Smooth muscle cell (in vitro differentiated cells): ENCODE measurements at regions not wholly inside any gene's neighbourhood (a gene's known extent, or its start where the extent isn't known, plus 50 kb on each side); places are given as distances from the start of the nearest gene placed in this dataset.

Source experiments
- DNase-seq: peaks from one replicate; lab custom pipeline; 2025; ENCODE audit not compliant: unreplicated experiment; lab: John Stamatoyannopoulos, UW
- H2AFZ ChIP-seq: fragments of 200-600 bp; sonication (generic); 2 replicates; pipeline ENCODE4 v1.6.0; 2016; ENCODE audit warnings: antibody characterized with exemption, low read depth, mild to moderate bottlenecking
- H3F3A ChIP-seq: fragments of 200-600 bp; sonication (generic); 2 replicates; pipeline ENCODE4 v1.6.0; 2017; ENCODE audit warnings: antibody characterized with exemption, low read depth
- H3K27ac ChIP-seq: fragments of 200-600 bp; sonication (generic); 2 replicates; pipeline ENCODE4 v1.5.1; 2016; ENCODE audit warnings: low read depth, mild to moderate bottlenecking
- H3K27me3 ChIP-seq: fragments of 200-600 bp; sonication (generic); 2 replicates; pipeline ENCODE4 v1.6.1; 2016; ENCODE audit warnings: low read depth, mild to moderate bottlenecking
- H3K36me3 ChIP-seq: fragments of 200-600 bp; sonication (generic); 2 replicates; pipeline ENCODE4 v1.5.1; 2016; ENCODE audit warnings: low read depth
- H3K4me1 ChIP-seq: fragments of 200-600 bp; sonication (generic); 2 replicates; pipeline ENCODE4 v1.5.1; 2016; ENCODE audit warnings: low read depth
- H3K4me2 ChIP-seq: fragments of 200-600 bp; sonication (generic); 2 replicates; pipeline ENCODE4 v1.6.0; 2016; ENCODE audit warnings: mild to moderate bottlenecking
- H3K4me3 ChIP-seq: fragments of 200-600 bp; sonication (generic); 2 replicates; pipeline ENCODE4 v1.5.1; 2016; ENCODE audit warnings: mild to moderate bottlenecking
- H3K79me2 ChIP-seq: fragments of 200-600 bp; sonication (generic); 2 replicates; pipeline ENCODE4 v1.6.0; 2016; ENCODE audit warnings: low read depth, mild to moderate bottlenecking
- H3K9ac ChIP-seq: fragments of 200-600 bp; sonication (generic); 2 replicates; pipeline ENCODE4 v1.6.0; 2016; ENCODE audit warnings: low read depth
- H3K9me3 ChIP-seq: fragments of 200-600 bp; sonication (generic); replicated peaks from 2 replicates; pipeline ENCODE4 v1.5.1; 2016; ENCODE audit warnings: low read depth
- H4K20me1 ChIP-seq: fragments of 200-600 bp; sonication (generic); 2 replicates; pipeline ENCODE4 v1.6.0; 2016; ENCODE audit warnings: low read depth
- CTCF ChIP-seq: fragments of 200-600 bp; sonication (generic); IDR thresholded peaks from 2 replicates; pipeline ENCODE4 v1.5.1; 2017; ENCODE audit warnings: borderline replicate concordance, mild to moderate bottlenecking, antibody characterized with exemption; ENCODE audit not compliant: insufficient read depth, poor library complexity, severe bottlenecking
- WGBS: methylation state at CpG from one replicate; pipeline ENCODE4 v1.1.7; 2016; ENCODE audit warnings: low lambda C conversion rate; 5-methylcytosine and 5-hydroxymethylcytosine counted together

GRCh38 chr1:50347933-50348332, 75.3 kb downstream of the DMRTA2 start:
- DNase-seq: no peak
- Histone ChIP-seq H3K36me3 (no peaks in the 10 kb centered on the region), H4K20me1 (no peaks in the 10 kb centered on the region), H3K4me2 (no peak overlapping the region), H3F3A (no peaks in the 10 kb centered on the region), H3K4me1 (no peaks in the 10 kb centered on the region), H3K27ac (no peak overlapping the region), H2AFZ (no peak overlapping the region), H3K9me3 (no peaks in the 10 kb centered on the region), H3K27me3 (peaks cover 6% of the 10 kb centered on the region), H3K9ac (no peak overlapping the region), H3K79me2 (no peaks in the 10 kb centered on the region), H3K4me3 (no peak overlapping the region)
- 75% methylated on average over 6 of the region's 6 CpGs for WGBS
- no peak for TF ChIP-seq CTCF

DNA sequence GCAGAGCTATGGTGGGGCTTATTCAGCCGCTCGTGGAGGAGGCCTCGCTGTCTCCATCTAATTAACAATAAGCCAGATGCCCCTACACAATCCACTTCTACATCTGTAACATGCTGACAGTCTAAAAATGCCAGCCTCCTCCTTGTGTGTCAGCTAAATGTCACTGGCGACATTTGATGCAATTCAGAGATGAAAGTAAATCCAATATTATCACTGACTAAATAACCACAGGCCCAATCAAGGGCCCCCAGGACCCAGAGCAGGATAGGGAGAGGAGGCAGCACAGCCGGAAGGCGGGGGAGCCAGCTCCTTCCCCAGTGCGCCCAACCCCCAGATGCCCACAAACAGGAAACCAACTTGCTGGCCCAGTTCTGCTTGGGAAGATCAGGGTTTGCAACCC, 76.6 kb downstream of the DMRTA2 start:
- H3K9ac ChIP-seq: no peak overlapping the region
- H2AFZ ChIP-seq: no peak overlapping the region
- H4K20me1 ChIP-seq: no peaks in the 10 kb centered on the region
- H3K79me2 ChIP-seq: no peaks in the 10 kb centered on the region
- no peak overlapping the region for H3K27ac ChIP-seq
- H3K27me3 ChIP-seq: peaks cover 12% of the 10 kb centered on the region
- DNase-seq: no peak
- H3K4me2 ChIP-seq: no peak overlapping the region
- H3K4me1 ChIP-seq: no peaks in the 10 kb centered on the region
- H3K4me3 ChIP-seq: no peak overlapping the region
- no peaks in the 10 kb centered on the region for H3K36me3 ChIP-seq
- TF ChIP-seq CTCF: no peak
- 72% methylated on average over 7 of the region's 7 CpGs for WGBS
- H3F3A ChIP-seq: no peaks in the 10 kb centered on the region
- H3K9me3 ChIP-seq: no peaks in the 10 kb centered on the region

- no peaks in the 10 kb centered on the region for H3K4me1 ChIP-seq
- no peak overlapping the region for H2AFZ ChIP-seq
- H3K4me2 ChIP-seq: no peak overlapping the region
- no peaks in the 10 kb centered on the region for H3K36me3 ChIP-seq
- H3K9ac ChIP-seq: no peak overlapping the region
- H3K27ac ChIP-seq: no peak overlapping the region
- no peaks in the 10 kb centered on the region for H3K9me3 ChIP-seq
- peaks cover 31% of the 10 kb centered on the region for H3K27me3 ChIP-seq
- no peaks in the 10 kb centered on the region for H4K20me1 ChIP-seq
- H3K4me3 ChIP-seq: no peak overlapping the region
- no peaks in the 10 kb centered on the region for H3K79me2 ChIP-seq
- TF ChIP-seq CTCF: no peak
- DNase-seq: no peak
- H3F3A ChIP-seq: no peaks in the 10 kb centered on the region
- 87% methylated on average over 5 of the region's 5 CpGs for WGBS
These were observed 79.9 kb downstream of the DMRTA2 start for GRCh38 chr1:50343323-50343722.

GRCh38 chr1:50342525-50342924, 80.7 kb downstream of the DMRTA2 start:
- Histone ChIP-seq H4K20me1 (no peaks in the 10 kb centered on the region), H3K4me1 (no peaks in the 10 kb centered on the region), H3F3A (no peaks in the 10 kb centered on the region), H3K36me3 (no peaks in the 10 kb centered on the region), H3K27ac (no peak overlapping the region), H3K4me2 (no peak overlapping the region), H2AFZ (no peak overlapping the region), H3K9ac (no peak overlapping the region), H3K9me3 (no peaks in the 10 kb centered on the region), H3K27me3 (peaks cover 34% of the 10 kb centered on the region), H3K4me3 (no peak overlapping the region), H3K79me2 (no peaks in the 10 kb centered on the region)
- DNase-seq: no peak
- TF ChIP-seq CTCF: no peak
